HTR-8/SVneo (cell line): ENCODE measurements at regions not wholly inside any gene's neighbourhood (a gene's known extent, or its start where the extent isn't known, plus 50 kb on each side); places are given as distances from the start of the nearest gene placed in this dataset.

Experiments
- DNase-seq: peaks from one replicate; pipeline ENCODE4 v3.0.0; 2011; ENCODE audit warnings: low spot score, mixed read lengths; ENCODE audit not compliant: insufficient read length
- FAIRE-seq: peaks from 2 replicates; lab custom pipeline; 2011; peaks lifted over from hg19 to GRCh38; lab: Jason Lieb, UNC

- no peak for DNase-seq
- no peak for FAIRE-seq
These were observed 903.9 kb downstream of the CDH11 start for GRCh38 chr16:64217789-64218535.

- FAIRE-seq (no peak), DNase-seq (no peak)
These were observed 906.1 kb downstream of the CDH11 start for GRCh38 chr16:64215730-64216129.

GRCh38 chr16:64211331-64211730, 910.5 kb downstream of the CDH11 start:
- no peak for DNase-seq
- FAIRE-seq: no peak

GRCh38 chr16:64206862-64207261, 915.0 kb downstream of the CDH11 start:
- FAIRE-seq (no peak), DNase-seq (no peak)

- DNase-seq (no peak), FAIRE-seq (no peak)
These were observed 918.7 kb downstream of the CDH11 start for GRCh38 chr16:64203126-64203525.

- FAIRE-seq (no peak), DNase-seq (no peak)
These were observed 919.3 kb downstream of the CDH11 start for GRCh38 chr16:64202571-64202970.

GRCh38 chr16:64196444-64196843, 925.4 kb downstream of the CDH11 start:
- DNase-seq (no peak), FAIRE-seq (no peak)

- no peak for FAIRE-seq
These were observed 935.9 kb downstream of the CDH11 start for GRCh38 chr16:64185954-64186353.

GRCh38 chr16:64184156-64184555, 937.7 kb downstream of the CDH11 start:
- no peak for DNase-seq
- FAIRE-seq: no peak

More at GRCh38 chr16:64185954-64186353, 935.9 kb downstream of the CDH11 start:
- DNase-seq: no peak

- no peak for FAIRE-seq
These were observed 938.9 kb downstream of the CDH11 start for GRCh38 chr16:64182985-64183384.

GRCh38 chr16:64181271-64181925, 940.5 kb downstream of the CDH11 start:
- no peak for FAIRE-seq

More at GRCh38 chr16:64182985-64183384, 938.9 kb downstream of the CDH11 start:
- DNase-seq: no peak

GRCh38 chr16:64180136-64180900, 941.5 kb downstream of the CDH11 start:
- FAIRE-seq: no peak
- DNase-seq: no peak

More at GRCh38 chr16:64181271-64181925, 940.5 kb downstream of the CDH11 start:
- DNase-seq: no peak

- DNase-seq: no peak
- no peak for FAIRE-seq
These were observed 947.5 kb downstream of the CDH11 start for GRCh38 chr16:64174327-64174726.

GRCh38 chr16:64172652-64173051, 949.2 kb downstream of the CDH11 start:
- FAIRE-seq (no peak), DNase-seq (no peak)

- FAIRE-seq: no peak
These were observed 949.6 kb downstream of the CDH11 start for GRCh38 chr16:64172226-64172625.

GRCh38 chr16:64171632-64172031, 950.2 kb downstream of the CDH11 start:
- no peak for FAIRE-seq
- no peak for DNase-seq

More at GRCh38 chr16:64172226-64172625, 949.6 kb downstream of the CDH11 start:
- no peak for DNase-seq

- DNase-seq: no peak
- FAIRE-seq: no peak
These were observed 953.5 kb downstream of the CDH11 start for GRCh38 chr16:64168371-64168770.

GRCh38 chr16:64167936-64168335, 953.9 kb downstream of the CDH11 start:
- DNase-seq (no peak), FAIRE-seq (no peak)

GRCh38 chr16:64165368-64165767, 956.5 kb downstream of the CDH11 start:
- FAIRE-seq: no peak

GRCh38 chr16:64162613-64163375, 959.1 kb downstream of the CDH11 start:
- DNase-seq (no peak), FAIRE-seq (no peak)

More at GRCh38 chr16:64165368-64165767, 956.5 kb downstream of the CDH11 start:
- DNase-seq: no peak
